Fibroblast of lung (primary cell): ENCODE measurements at regions not wholly inside any gene's neighbourhood (a gene's known extent, or its start where the extent isn't known, plus 50 kb on each side); places are given as distances from the start of the nearest gene placed in this dataset.

Experiments
- DNase-seq, 2 donors: peaks; one replicate each; pipeline versions ENCODE4 v3.0.0 to v3.0.0-alpha.2; 2010; ENCODE audit warnings: low read depth in 2 of 2
- H2AFZ ChIP-seq: 2 replicates; pipeline ENCODE4 v1.5.1; 2012; ENCODE audit warnings: low read length, control low read depth, inconsistent platforms
- H3K27ac ChIP-seq: 2 replicates; pipeline ENCODE4 v1.5.1; 2011; ENCODE audit warnings: low read length, control low read depth; ENCODE audit not compliant: insufficient read depth
- H3K27me3 ChIP-seq: 2 replicates; pipeline ENCODE4 v1.5.1; 2011; ENCODE audit warnings: mild to moderate bottlenecking, low read length; ENCODE audit not compliant: control insufficient read depth, insufficient read depth
- H3K36me3 ChIP-seq: 2 replicates; pipeline ENCODE4 v1.5.1; 2011; ENCODE audit warnings: low read length; ENCODE audit not compliant: control insufficient read depth, insufficient read depth
- H3K4me1 ChIP-seq: 2 replicates; pipeline ENCODE4 v1.5.1; 2011; ENCODE audit warnings: low read length; ENCODE audit not compliant: control insufficient read depth, insufficient read depth; ENCODE audit errors: extremely low read depth
- H3K4me2 ChIP-seq: 2 replicates; pipeline ENCODE4 v1.5.1; 2011; ENCODE audit warnings: low read length, control low read depth; ENCODE audit not compliant: insufficient read depth; ENCODE audit errors: extremely low read depth
- H3K4me3 ChIP-seq, 4 experiments: fragments of 200-600 bp in 1 of 4; sonication (generic) in 1 of 4; replicated peaks in 1 of 4; 2 replicates each; pipeline ENCODE4 v1.5.1; 2011 to 2016; ENCODE audit warnings: low read length in 4 of 4, low read depth in 3 of 4, mild to moderate bottlenecking in 3 of 4, control low read depth in 2 of 4, inconsistent platforms in 1 of 4, mixed read lengths in 1 of 4; ENCODE audit not compliant: insufficient read depth in 1 of 4; ENCODE audit errors: control extremely low read depth in 1 of 4
- H3K79me2 ChIP-seq: 2 replicates; pipeline ENCODE4 v1.5.1; 2012; ENCODE audit warnings: mild to moderate bottlenecking, low read length, inconsistent platforms; ENCODE audit not compliant: control insufficient read depth, insufficient read depth
- H3K9ac ChIP-seq: 2 replicates; pipeline ENCODE4 v1.5.1; 2011; ENCODE audit warnings: mild to moderate bottlenecking, low read length, control low read depth; ENCODE audit not compliant: insufficient read depth
- H3K9me3 ChIP-seq: 2 replicates; pipeline ENCODE4 v1.5.1; 2012; ENCODE audit warnings: low read depth, low read length; ENCODE audit not compliant: control insufficient read depth, insufficient read depth
- H4K20me1 ChIP-seq: 2 replicates; pipeline ENCODE4 v1.5.1; 2011; ENCODE audit warnings: low read length; ENCODE audit not compliant: control insufficient read depth, insufficient read depth; ENCODE audit errors: extremely low read depth
- CTCF ChIP-seq, 2 donors: IDR thresholded peaks in 1 of 2; conservative IDR thresholded peaks in 1 of 2; 1 replicate in 1 of 2; 2 replicates in 1 of 2; pipeline ENCODE4 v1.5.1; 2011 to 2012; ENCODE audit warnings: low read length in 2 of 2, control low read depth in 1 of 2, inconsistent platforms in 1 of 2, low read depth in 1 of 2, mild to moderate bottlenecking in 1 of 2
- EZH2 ChIP-seq: IDR thresholded peaks from 2 replicates; pipeline ENCODE4 v1.5.1; 2012; ENCODE audit warnings: low read length, control low read depth, mild to moderate bottlenecking; ENCODE audit errors: missing control alignments

- Histone ChIP-seq H3K4me1 (no peaks in the 10 kb centered on the region), H2AFZ (no peak overlapping the region), H3K27me3 (no peaks in the 10 kb centered on the region), H3K9me3 (no peaks in the 10 kb centered on the region), H3K27ac (no peak overlapping the region), H3K9ac (no peak overlapping the region), H3K4me2 (no peak overlapping the region), H3K36me3 (no peaks in the 10 kb centered on the region), H4K20me1 (no peaks in the 10 kb centered on the region), H3K4me3 (no peak overlapping the region), H3K79me2 (no peaks in the 10 kb centered on the region)
- DNase-seq: no peak
- TF ChIP-seq EZH2: no peak
- TF ChIP-seq CTCF (conservative IDR thresholded peaks at IDR 0.05 in 1 of 2, IDR thresholded peaks at IDR 0.05 in 1 of 2; ENCODE audit: low read depth in 1 of 2, low read length in 2 of 2): no peak
Observed at GRCh38 chr6:67664942-67665341, 970.1 kb upstream of the ADGRB3 start.

GRCh38 chr6:67663105-67663895 lies 971.8 kb upstream of the ADGRB3 start:
- no peak for DNase-seq
- Histone ChIP-seq H3K4me2 (no peak overlapping the region), H3K4me1 (no peaks in the 10 kb centered on the region), H3K27ac (no peak overlapping the region), H3K9me3 (no peaks in the 10 kb centered on the region), H3K4me3 (no peak overlapping the region), H2AFZ (no peak overlapping the region), H3K79me2 (no peaks in the 10 kb centered on the region), H3K9ac (no peak overlapping the region), H3K27me3 (no peaks in the 10 kb centered on the region), H4K20me1 (no peaks in the 10 kb centered on the region), H3K36me3 (no peaks in the 10 kb centered on the region)
- TF ChIP-seq CTCF (conservative IDR thresholded peaks at IDR 0.05 in 1 of 2, IDR thresholded peaks at IDR 0.05 in 1 of 2; ENCODE audit: low read depth in 1 of 2, low read length in 2 of 2) (no peak), EZH2 (no peak)

- H3K4me2 ChIP-seq: no peak overlapping the region
- H2AFZ ChIP-seq: no peak overlapping the region
- H3K79me2 ChIP-seq: no peaks in the 10 kb centered on the region
- H3K4me3 ChIP-seq: no peak overlapping the region
- H3K9ac ChIP-seq: no peak overlapping the region
- no peaks in the 10 kb centered on the region for H4K20me1 ChIP-seq
- no peaks in the 10 kb centered on the region for H3K4me1 ChIP-seq
- DNase-seq: no peak
- H3K27ac ChIP-seq: no peak overlapping the region
- H3K27me3 ChIP-seq: no peaks in the 10 kb centered on the region
- TF ChIP-seq EZH2 (no peak), CTCF (conservative IDR thresholded peaks at IDR 0.05 in 1 of 2, IDR thresholded peaks at IDR 0.05 in 1 of 2; ENCODE audit: low read depth in 1 of 2, low read length in 2 of 2) (no peak)
- H3K36me3 ChIP-seq: no peaks in the 10 kb centered on the region
- no peaks in the 10 kb centered on the region for H3K9me3 ChIP-seq
Observed at GRCh38 chr6:67653561-67653960, 981.5 kb upstream of the ADGRB3 start.
